PC-9 (cell line): ENCODE measurements at regions not wholly inside any gene's neighbourhood (a gene's known extent, or its start where the extent isn't known, plus 50 kb on each side); places are given as distances from the start of the nearest gene placed in this dataset.

ENCODE experiments used
- BruUV-seq: library from RNA; stranded (reverse); fragments of 400-500 nt; replicated peaks from 2 replicates; lab custom pipeline; 2021; lab: Mats Ljungman, UMichigan
- CTCF ChIA-PET: fragments of 300-600 bp; sonication (Branson Sonifier 250); formaldehyde crosslinking; loops from one replicate; lab custom pipeline; 2022; ENCODE audit warnings: antibody characterized with exemption; lab: Charles Lee
- POLR2A ChIA-PET: fragments of 300-600 bp; sonication (Branson Sonifier 250); formaldehyde crosslinking; loops from one replicate; lab custom pipeline; 2022; ENCODE audit warnings: antibody characterized with exemption; ENCODE audit not compliant: unreplicated experiment; lab: Charles Lee
- DNase-seq, 2 experiments: peaks; one replicate each; pipeline versions ENCODE4 v3.0.0 to v3.0.0-alpha.2; 2015 to 2022; ENCODE audit warnings: mixed read lengths in 1 of 2
- H2AFZ ChIP-seq: fragments of 200-600 bp; sonication (generic); 2 replicates; pipeline ENCODE4 v1.8.1; 2017; ENCODE audit warnings: antibody characterized with exemption
- H3F3A ChIP-seq: fragments of 200-600 bp; sonication (generic); 2 replicates; pipeline ENCODE4 v1.8.1; 2017; ENCODE audit warnings: antibody characterized with exemption, mild to moderate bottlenecking, low read depth; ENCODE audit not compliant: insufficient read depth
- H3K27ac ChIP-seq: fragments of 200-600 bp; sonication (generic); 2 replicates; pipeline ENCODE4 v1.6.1; 2016; ENCODE audit warnings: mixed run types
- H3K27me3 ChIP-seq: fragments of 200-600 bp; sonication (generic); 2 replicates; pipeline ENCODE4 v1.6.1; 2016; ENCODE audit warnings: low read depth, mixed run types; ENCODE audit not compliant: insufficient read depth
- H3K36me3 ChIP-seq: fragments of 200-600 bp; sonication (generic); 2 replicates; pipeline ENCODE4 v1.6.1; 2016; ENCODE audit warnings: low read depth, mixed run types
- H3K4me1 ChIP-seq: fragments of 200-600 bp; sonication (generic); replicated peaks from 2 replicates; pipeline ENCODE4 v1.6.1; 2016; ENCODE audit warnings: mixed run types; ENCODE audit not compliant: insufficient read depth
- H3K4me2 ChIP-seq: fragments of 200-600 bp; sonication (generic); 2 replicates; pipeline ENCODE4 v1.6.1; 2017; ENCODE audit warnings: mixed run types
- H3K4me3 ChIP-seq: fragments of 200-600 bp; sonication (generic); 2 replicates; pipeline ENCODE4 v1.6.1; 2016; ENCODE audit warnings: mixed run types
- H3K79me2 ChIP-seq: fragments of 200-600 bp; sonication (generic); 2 replicates; pipeline ENCODE4 v1.6.1; 2017; ENCODE audit warnings: low read depth, mixed run types
- H3K9me2 ChIP-seq: fragments of 200-600 bp; sonication (generic); 2 replicates; pipeline ENCODE4 v1.8.1; 2017; ENCODE audit warnings: mild to moderate bottlenecking; ENCODE audit not compliant: insufficient read depth
- H3K9me3 ChIP-seq: fragments of 200-600 bp; sonication (generic); 2 replicates; pipeline ENCODE4 v1.8.1; 2016; ENCODE audit warnings: low read depth; ENCODE audit not compliant: insufficient read depth
- H4K20me1 ChIP-seq: fragments of 200-600 bp; sonication (generic); 2 replicates; pipeline ENCODE4 v1.8.1; 2017; ENCODE audit not compliant: insufficient read depth
- EZH2 ChIP-seq: fragments of 200-600 bp; sonication (generic); IDR thresholded peaks from 2 replicates; pipeline ENCODE4 v1.8.0; 2017; ENCODE audit warnings: antibody characterized with exemption, low read depth
- intact Hi-C: fragments of 100-400 bp; cut with micrococcal nuclease; formaldehyde crosslinking; loops from one replicate; pipeline ENCODE4 v1.10.0; 2022; ENCODE audit not compliant: unreplicated experiment
- TF ChIP-seq, protein P1 (sequence below): fragments of 200-600 bp; sonication (generic); conservative IDR thresholded peaks from 2 replicates; pipeline ENCODE4 v1.6.1; 2017; ENCODE audit warnings: mixed run types, antibody characterized with exemption, mild to moderate bottlenecking, moderate library complexity

GRCh38 chr5:87768190-87768589 lies 355.5 kb upstream of the CCNH start:
- Histone ChIP-seq H3F3A (no peaks in the 10 kb centered on the region), H3K4me1 (0 out of 2 replicates have a peak, but pooled peaks cover 4% of the 10 kb centered on the region), H4K20me1 (no peaks in the 10 kb centered on the region), H3K4me2 (no peak overlapping the region), H3K9me2 (no peaks in the 10 kb centered on the region), H3K36me3 (no peaks in the 10 kb centered on the region), H3K79me2 (no peaks in the 10 kb centered on the region), H2AFZ (no peak overlapping the region), H3K27ac (no peak overlapping the region), H3K9me3 (no peaks in the 10 kb centered on the region), H3K4me3 (no peak overlapping the region), H3K27me3 (no peaks in the 10 kb centered on the region)
- DNase-seq: no peak
- TF ChIP-seq, protein P1, sequence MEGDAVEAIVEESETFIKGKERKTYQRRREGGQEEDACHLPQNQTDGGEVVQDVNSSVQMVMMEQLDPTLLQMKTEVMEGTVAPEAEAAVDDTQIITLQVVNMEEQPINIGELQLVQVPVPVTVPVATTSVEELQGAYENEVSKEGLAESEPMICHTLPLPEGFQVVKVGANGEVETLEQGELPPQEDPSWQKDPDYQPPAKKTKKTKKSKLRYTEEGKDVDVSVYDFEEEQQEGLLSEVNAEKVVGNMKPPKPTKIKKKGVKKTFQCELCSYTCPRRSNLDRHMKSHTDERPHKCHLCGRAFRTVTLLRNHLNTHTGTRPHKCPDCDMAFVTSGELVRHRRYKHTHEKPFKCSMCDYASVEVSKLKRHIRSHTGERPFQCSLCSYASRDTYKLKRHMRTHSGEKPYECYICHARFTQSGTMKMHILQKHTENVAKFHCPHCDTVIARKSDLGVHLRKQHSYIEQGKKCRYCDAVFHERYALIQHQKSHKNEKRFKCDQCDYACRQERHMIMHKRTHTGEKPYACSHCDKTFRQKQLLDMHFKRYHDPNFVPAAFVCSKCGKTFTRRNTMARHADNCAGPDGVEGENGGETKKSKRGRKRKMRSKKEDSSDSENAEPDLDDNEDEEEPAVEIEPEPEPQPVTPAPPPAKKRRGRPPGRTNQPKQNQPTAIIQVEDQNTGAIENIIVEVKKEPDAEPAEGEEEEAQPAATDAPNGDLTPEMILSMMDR: no peak
- TF ChIP-seq EZH2: no peak
- no TSS peak for BruUV-seq
- ChIA-PET CTCF (no interaction called here), POLR2A (no interaction called here)
- intact Hi-C loops: no loop called here

- Histone ChIP-seq H3K36me3 (no peaks in the 10 kb centered on the region), H3K4me1 (0 out of 2 replicates have a peak, but pooled peaks cover 4% of the 10 kb centered on the region), H3K4me2 (no peak overlapping the region), H3K79me2 (no peaks in the 10 kb centered on the region), H3K27me3 (no peaks in the 10 kb centered on the region), H2AFZ (no peak overlapping the region), H3K27ac (no peak overlapping the region), H3K4me3 (no peak overlapping the region), H3K9me3 (no peaks in the 10 kb centered on the region), H3F3A (no peaks in the 10 kb centered on the region), H4K20me1 (no peaks in the 10 kb centered on the region), H3K9me2 (no peaks in the 10 kb centered on the region)
- TF ChIP-seq, protein P1: no peak
- TF ChIP-seq EZH2: no peak
- intact Hi-C loops: no loop called here
- ChIA-PET POLR2A (no interaction called here), CTCF (no interaction called here)
- DNase-seq: no peak
- BruUV-seq: no TSS peak
These were observed 352.3 kb upstream of the CCNH start for GRCh38 chr5:87765009-87765408.

- no peaks in the 10 kb centered on the region for H4K20me1 ChIP-seq
- no peak for DNase-seq
- CTCF ChIA-PET: no interaction called here
- H3K9me3 ChIP-seq: no peaks in the 10 kb centered on the region
- no peaks in the 10 kb centered on the region for H3K9me2 ChIP-seq
- no peaks in the 10 kb centered on the region for H3K27me3 ChIP-seq
- intact Hi-C loops: no loop called here
- H2AFZ ChIP-seq: 0 out of 2 replicates have a peak overlapping the region, but pooled peaks have one; percentile 37
- no peaks in the 10 kb centered on the region for H3K79me2 ChIP-seq
- no peak for TF ChIP-seq EZH2
- TF ChIP-seq, protein P1: no peak
- H3K27ac ChIP-seq: no peak overlapping the region
- no peaks in the 10 kb centered on the region for H3K4me1 ChIP-seq
- BruUV-seq: no TSS peak
- POLR2A ChIA-PET: no interaction called here
- H3K4me3 ChIP-seq: no peak overlapping the region
- no peaks in the 10 kb centered on the region for H3F3A ChIP-seq
- no peak overlapping the region for H3K4me2 ChIP-seq
- H3K36me3 ChIP-seq: no peaks in the 10 kb centered on the region
These were observed 349.9 kb upstream of the CCNH start for GRCh38 chr5:87762631-87763030.
